ENCODE measurements at regions not wholly inside any gene's neighbourhood (a gene's known extent, or its start where the extent isn't known, plus 50 kb on each side); places are given as distances from the start of the nearest gene placed in this dataset.
A peak's percentile ranks its signal among the peaks of the same experiment; 100 is the strongest.

DNA sequence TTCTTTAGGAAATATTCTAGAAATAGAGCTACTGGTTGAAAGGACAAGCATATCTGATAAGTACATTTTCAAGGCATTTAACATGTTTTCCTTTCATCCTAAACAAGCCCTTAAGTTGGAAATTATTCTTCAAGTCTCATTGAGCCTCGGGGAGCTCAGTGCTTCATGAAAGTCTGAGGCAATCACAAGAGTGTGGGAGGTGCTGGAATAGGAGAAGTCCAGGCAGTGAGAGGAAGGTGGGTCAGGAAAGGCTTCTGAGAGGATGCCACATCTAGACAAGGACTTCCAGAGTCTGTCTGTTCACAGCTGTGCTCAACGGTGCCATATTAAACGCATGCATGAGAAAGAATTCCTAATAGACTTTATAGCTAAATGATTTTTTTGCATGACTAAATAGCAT lies 69.8 kb downstream of the CD83 start:
- DNase-seq (ENCODE audit: low read depth) = no peak

DNA sequence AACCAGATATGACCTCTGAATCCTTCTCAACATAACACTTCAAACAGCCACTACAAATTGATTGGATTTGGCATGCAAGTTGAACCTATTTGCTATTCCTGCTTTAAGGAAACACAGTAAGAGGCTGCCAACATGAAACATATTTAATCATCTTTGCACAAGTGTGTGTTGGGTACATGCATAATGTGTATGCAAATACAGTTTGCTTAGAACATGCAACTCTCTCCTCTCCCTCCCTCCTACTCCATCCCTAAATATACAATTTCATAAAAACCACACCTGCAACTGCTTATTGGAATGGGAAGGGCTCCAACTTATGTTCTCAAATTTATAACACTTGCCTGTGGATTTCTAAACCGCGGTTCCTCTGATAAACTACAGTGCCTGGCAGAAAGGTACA lies 71.5 kb downstream of the CD83 start:
- no peak for DNase-seq (ENCODE audit: low read depth)

DNA sequence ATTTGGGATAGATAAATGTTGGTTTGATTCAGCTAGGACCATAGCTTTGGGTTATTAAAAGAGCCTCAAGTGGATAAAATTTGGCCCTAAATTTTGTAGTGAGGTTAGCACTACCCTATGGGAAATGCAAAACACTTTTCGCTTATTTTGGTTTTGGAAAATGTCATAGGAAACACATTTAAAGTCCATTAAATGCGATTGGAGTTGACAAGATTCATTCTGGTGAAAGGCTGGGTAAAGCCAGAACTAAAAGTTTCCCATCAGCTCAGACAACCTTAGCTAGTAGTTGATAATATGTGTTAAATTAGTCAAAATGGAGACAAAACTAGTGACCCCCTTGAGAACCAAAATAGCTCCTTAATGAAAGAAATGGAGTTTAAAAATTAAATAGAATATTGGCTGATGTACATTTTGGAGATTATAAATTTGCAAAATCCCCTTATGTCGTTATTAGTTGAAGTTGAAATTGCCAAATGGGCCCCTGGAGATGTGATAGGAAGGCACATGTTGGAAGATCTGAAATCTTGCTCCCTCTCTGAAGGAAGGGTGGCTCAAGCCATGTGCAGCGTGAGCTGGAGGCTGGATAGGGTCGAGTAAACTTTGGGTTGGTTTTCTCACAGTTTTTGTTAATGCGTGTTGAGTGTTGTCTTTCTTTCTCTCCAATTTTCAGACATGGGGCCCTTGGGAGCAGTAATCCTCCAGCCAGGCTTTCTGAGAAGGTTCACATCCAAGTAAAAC lies 72.8 kb downstream of the CD83 start:
- DNase-seq (ENCODE audit: low read depth) = no peak

- DNase-seq (ENCODE audit: low read depth) = no peak
Observed at GRCh38 chr6:14190929-14191224, 73.3 kb downstream of the CD83 start.

GRCh38 chr6:14191761-14192160 lies 74.2 kb downstream of the CD83 start:
- no peak for DNase-seq (ENCODE audit: low read depth)

GRCh38 chr6:14192216-14192788 lies 74.7 kb downstream of the CD83 start:
- DNase-seq (ENCODE audit: low read depth) = no peak

- no peak for DNase-seq (ENCODE audit: low read depth)
Observed at GRCh38 chr6:14193524-14193923, 76.0 kb downstream of the CD83 start.

DNA sequence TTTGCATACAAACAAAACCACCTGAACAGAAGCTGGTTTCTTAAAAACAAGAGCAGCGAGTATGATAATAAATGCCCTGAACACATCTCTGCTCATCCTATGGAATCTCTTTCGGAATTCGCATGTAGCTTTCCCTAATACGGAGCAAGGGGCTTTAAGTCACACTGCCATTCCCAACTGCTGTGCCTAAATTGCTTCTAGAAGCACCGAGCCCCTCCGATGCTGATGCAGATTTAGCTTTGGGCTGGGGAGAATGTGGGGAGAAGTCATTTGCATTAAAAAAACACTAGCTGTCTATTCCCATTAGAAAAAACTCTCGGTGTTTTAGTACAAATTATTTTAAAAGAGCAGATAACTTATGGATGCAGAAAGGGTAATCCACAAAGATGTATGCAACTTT lies 76.9 kb downstream of the CD83 start:
- no peak for DNase-seq (ENCODE audit: low read depth)

- DNase-seq (ENCODE audit: low read depth) = no peak
Observed at GRCh38 chr6:14194976-14195375, 77.4 kb downstream of the CD83 start.

DNA sequence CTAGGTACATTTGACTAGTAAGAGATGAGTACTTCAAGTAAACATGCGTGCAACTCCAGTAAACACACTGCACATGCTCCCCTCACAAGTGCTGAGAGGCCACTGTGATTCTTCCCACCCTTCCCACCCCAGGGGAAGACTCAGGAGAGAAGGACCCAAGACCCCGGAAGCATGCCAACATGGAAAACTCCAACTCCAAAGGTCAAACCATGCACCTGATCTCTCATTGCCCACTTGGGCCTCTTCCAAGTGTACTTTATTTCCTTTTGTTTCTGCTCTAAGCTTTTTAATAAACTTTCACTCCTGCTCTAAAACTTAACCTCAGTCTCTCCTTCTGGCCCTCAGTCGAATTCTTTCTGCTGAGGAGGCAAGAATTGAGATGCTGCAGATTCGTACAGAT lies 78.5 kb downstream of the CD83 start:
- no peak for DNase-seq (ENCODE audit: low read depth)

DNA sequence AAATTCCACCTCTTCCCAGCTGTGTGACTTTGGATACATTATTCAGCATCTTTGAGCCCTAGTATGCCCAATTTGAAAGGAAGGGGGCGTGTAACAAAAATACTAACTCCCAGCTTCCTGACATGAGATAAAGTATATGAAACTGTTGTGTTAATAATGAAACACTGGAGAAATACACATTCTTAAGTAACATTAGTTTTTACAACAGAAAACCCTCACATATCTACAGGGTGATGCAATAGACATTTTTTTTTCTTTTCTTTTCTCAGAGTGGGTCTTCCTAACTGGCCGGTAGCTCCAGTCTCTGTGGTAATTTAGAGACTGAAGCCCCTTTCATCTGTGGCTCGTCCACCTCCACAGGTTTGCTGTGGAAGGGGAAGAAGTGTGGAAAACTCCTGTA lies 79.5 kb downstream of the CD83 start:
- no peak for DNase-seq (ENCODE audit: low read depth)

DNA sequence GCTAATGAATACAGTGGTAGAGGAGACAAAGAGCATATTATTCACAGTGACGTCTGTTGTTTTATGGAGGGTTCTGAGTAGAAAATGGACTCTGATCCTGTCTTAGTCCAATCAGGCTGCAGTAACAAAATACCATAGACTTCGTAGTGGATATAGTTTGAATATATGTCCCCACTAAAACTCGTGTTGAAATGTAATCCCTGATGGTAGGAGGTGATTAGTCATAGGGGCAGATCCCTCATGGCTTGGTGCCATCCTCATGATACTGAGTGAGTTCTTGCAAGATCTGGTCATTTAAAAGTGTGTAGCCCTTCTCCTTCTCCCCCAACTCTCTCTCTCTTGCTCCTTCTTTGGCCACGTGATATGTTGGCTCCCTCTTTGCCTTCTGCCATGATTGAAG lies 82.5 kb downstream of the CD83 start:
- no peak for DNase-seq (ENCODE audit: low read depth)

DNA sequence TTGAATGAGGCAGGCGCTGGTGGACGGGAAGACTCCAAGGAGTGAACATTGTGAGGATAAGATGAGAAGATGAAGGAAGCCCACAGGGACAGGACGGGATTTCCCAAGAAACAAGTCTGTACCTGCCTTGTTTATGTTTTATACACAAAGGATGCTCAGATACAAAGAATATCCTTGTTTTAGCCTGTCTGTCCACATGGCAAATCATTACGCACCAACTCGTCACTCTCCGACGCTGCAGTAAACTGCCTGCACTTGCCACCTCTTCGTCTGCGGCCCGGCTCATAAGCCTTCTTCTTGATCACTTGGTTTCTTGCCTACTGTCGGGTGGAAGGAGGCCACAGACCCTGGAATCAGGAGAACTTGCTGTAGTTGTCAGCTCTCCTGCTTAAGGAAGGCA lies 85.4 kb downstream of the CD83 start:
- no peak for DNase-seq (ENCODE audit: low read depth)

GRCh38 chr6:14206391-14206790 lies 88.8 kb downstream of the CD83 start:
- no peak for DNase-seq (ENCODE audit: low read depth)

DNA sequence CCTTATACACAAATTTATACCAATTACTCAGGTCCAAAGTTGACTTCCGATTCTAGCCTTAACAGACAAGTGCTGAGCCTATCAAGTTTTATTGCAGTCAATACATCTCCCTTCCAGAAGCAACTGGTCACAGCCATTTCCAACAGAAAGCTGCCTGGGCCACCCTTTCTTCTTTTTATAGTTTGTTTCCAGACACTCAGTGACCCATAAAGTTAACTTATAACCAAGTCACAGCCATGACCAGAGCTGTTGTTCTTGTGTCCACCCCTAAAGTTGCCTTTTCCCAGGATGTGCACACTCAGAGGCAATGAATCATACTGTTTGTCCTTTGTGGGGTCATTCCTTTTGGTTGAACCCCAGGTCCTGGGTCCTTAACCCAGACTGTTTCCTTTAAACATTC lies 89.9 kb downstream of the CD83 start:
- no peak for DNase-seq (ENCODE audit: low read depth)

DNA sequence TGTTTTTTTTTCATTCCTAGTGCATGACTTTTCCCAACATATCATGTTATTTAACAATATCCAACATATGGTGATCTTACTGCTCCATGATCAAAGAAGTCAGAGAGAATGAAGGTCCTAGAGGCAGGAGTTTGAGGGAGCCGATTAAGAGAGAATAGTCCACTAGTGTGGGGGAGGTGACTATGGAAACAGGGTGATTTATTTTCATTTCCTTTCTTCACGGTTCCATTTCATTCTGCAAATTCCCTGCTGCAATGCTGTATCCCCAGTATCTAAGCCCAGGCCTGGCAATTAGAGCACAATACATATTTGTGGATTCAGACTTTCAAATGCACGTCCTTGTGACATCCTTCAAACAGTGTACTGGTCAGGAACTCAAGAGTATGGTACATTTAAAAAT lies 91.4 kb downstream of the CD83 start:
- no peak for DNase-seq (ENCODE audit: low read depth)

DNA sequence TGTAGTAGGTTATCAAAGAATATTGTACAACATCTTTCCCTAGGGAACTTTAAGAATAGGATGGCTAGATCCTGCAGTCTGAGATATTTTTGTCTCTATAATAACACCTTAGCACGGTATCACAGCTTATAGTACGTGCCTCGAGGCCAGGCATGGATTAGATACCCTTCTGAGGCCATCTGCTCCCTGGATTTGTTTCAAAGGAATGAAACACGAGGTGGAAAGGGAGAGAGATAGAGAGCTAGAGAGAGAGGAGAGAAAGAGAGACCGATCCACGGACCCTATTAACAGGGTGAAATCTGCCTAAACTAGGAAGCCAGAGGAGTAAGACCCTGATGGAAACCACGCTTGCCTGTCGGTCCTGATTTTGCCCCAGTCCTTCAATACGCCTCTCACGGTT lies 92.5 kb downstream of the CD83 start:
- DNase-seq (ENCODE audit: low read depth) = no peak

DNA sequence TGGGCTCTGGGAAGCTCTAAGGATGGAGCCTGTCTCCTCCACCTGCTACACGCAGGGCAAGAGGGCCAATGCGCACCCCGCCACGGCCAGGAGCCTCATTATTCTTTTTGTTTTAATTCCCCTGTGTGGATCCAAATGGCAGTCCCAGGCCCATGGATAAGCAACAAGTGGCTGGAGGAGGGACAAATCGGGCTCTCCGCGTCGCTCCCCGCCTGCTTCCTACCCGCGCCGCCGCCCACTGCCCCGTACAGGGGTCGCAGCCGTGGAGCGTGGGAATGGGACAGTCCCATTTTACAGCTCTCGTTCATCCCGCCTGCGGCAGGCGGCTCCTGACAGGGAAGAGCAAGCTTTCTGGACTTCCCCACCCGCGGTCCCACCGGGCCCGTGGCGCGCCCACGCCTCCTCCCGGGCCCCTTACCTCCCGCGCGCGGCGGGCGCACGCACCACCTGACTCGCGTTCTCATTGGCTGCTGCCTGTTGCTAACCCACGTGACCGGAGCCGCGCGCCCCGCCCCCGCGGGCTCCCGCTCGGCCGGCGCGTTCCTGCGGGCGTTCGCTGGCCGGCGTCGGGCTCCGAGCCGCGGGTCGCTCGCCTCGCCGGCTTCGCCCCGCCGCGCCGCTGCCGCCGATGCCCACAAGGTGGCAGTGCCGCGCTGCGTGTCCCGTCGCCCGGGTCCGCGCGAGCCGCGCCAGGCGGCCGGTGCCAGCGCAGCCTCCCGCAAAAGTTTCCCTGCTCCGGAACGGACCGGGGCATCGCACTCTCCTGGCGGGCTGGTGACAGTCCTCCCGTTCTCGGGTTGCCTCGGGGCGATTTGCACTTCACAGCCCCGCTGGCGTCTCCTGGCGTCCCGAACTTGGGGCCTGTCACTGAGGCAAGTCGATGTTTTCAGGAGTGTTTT lies 93.3 kb downstream of the CD83 start:
- peak; percentile 72 for DNase-seq (ENCODE audit: low read depth)

DNA sequence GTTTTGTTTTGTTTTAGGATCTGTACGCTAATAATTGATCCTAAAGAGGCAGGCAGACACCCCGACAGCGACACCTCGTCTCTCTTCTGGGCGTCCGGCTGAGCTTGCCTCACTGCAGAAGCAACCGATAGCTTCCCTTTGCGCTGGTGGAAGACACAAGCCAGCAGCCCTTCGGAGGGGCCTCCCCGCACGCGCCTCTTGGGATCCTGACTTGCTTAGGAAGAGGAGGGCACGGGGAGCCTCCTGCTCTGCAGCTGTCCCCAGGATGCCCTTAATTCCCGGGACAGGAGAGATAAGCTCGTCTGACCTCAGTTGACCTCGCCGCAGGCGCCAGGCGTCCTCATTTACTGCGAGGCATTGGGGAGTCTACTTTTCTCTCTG lies 94.0 kb downstream of the CD83 start:
- DNase-seq (ENCODE audit: low read depth) = no peak

- DNase-seq (ENCODE audit: low read depth) = no peak
Observed at GRCh38 chr6:14212020-14212419, 94.4 kb downstream of the CD83 start.

GRCh38 chr6:14212632-14213031 lies 95.1 kb downstream of the CD83 start:
- DNase-seq (ENCODE audit: low read depth) = no peak

- DNase-seq (ENCODE audit: low read depth) = no peak
Observed at GRCh38 chr6:14216946-14217684, 99.5 kb downstream of the CD83 start.

All from stimulated activated CD8-positive, alpha-beta memory T cell treated with anti-CD3 and anti-CD28 coated beads, Interleukin-7, amount 100 ng/mL, for 24 hours (primary cell).